Right atrium auricular region (tissue), 2 donors: ENCODE measurements at regions not wholly inside any gene's neighbourhood (a gene's known extent, or its start where the extent isn't known, plus 50 kb on each side); places are given as distances from the start of the nearest gene placed in this dataset.
"Not testable (repeated sequence)": the region's sequence is repeated elsewhere in the genome, so short reads cannot be mapped to it uniquely, and the experiment has no call there.

Source experiments
- DNase-seq: peaks from one replicate; pipeline ENCODE4 v3.0.0-alpha.2; 2019; ENCODE audit warnings: low spot score
- H3K27ac ChIP-seq, 2 donors: fragments of 200-600 bp; sonication (generic); 1 replicate in 1 of 2; 2 replicates in 1 of 2; pipeline ENCODE4 v1.5.1; 2016 to 2019
- H3K27me3 ChIP-seq, 2 donors: fragments of 200-600 bp; sonication (generic); one replicate each; pipeline versions ENCODE4 v1.5.1 to v1.6.0; 2017 to 2019
- H3K36me3 ChIP-seq: fragments of 200-600 bp; sonication (generic); one replicate; pipeline ENCODE4 v1.5.1; 2016
- H3K4me1 ChIP-seq, 2 donors: fragments of 200-600 bp; sonication (generic); one replicate each; pipeline versions ENCODE4 v1.5.1 to v1.6.0; 2017 to 2019
- H3K4me3 ChIP-seq, 2 donors: fragments of 200-600 bp; sonication (generic); 1 replicate in 1 of 2; 2 replicates in 1 of 2; pipeline ENCODE4 v1.5.1; 2017 to 2019; ENCODE audit warnings: mild to moderate bottlenecking in 1 of 2, moderate library complexity in 1 of 2
- H3K9me3 ChIP-seq, 2 donors: fragments of 200-600 bp; sonication (generic); one replicate each; pipeline ENCODE4 v1.5.1; 2019
- TF ChIP-seq, protein P1 (sequence below), 2 donors: fragments of 200-600 bp; sonication (generic); IDR thresholded peaks; one replicate each; pipeline ENCODE4 v1.5.1; 2019; ENCODE audit warnings: antibody characterized with exemption in 2 of 2

DNA sequence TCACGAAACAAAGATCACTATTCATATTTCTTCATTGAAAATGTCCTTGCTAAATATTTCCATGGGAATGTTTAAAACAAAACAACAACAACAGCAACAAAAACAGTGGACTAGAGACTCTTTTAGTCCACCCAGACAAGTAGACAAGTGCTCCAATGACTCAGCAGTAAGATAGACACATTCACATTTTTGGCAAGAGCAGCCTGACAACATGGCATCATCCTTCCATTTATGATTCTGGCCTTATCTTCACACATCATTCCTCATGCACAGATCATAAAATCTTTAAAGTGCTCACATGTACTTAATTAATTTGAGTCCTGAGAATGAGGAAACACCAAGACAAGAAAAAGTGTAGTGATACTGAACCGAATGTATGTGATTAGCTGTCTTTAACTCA, 132.6 kb upstream of the PDE4D start:
- H3K9me3 ChIP-seq, result no peaks in the 10 kb centered on the region
- no peak for DNase-seq
- TF ChIP-seq, protein P1, sequence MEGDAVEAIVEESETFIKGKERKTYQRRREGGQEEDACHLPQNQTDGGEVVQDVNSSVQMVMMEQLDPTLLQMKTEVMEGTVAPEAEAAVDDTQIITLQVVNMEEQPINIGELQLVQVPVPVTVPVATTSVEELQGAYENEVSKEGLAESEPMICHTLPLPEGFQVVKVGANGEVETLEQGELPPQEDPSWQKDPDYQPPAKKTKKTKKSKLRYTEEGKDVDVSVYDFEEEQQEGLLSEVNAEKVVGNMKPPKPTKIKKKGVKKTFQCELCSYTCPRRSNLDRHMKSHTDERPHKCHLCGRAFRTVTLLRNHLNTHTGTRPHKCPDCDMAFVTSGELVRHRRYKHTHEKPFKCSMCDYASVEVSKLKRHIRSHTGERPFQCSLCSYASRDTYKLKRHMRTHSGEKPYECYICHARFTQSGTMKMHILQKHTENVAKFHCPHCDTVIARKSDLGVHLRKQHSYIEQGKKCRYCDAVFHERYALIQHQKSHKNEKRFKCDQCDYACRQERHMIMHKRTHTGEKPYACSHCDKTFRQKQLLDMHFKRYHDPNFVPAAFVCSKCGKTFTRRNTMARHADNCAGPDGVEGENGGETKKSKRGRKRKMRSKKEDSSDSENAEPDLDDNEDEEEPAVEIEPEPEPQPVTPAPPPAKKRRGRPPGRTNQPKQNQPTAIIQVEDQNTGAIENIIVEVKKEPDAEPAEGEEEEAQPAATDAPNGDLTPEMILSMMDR (IDR thresholded peaks at IDR 0.05), result no peak
- H3K27ac ChIP-seq, result no peak overlapping the region
- H3K4me3 ChIP-seq, result no peak overlapping the region
- H3K36me3 ChIP-seq, result no peaks in the 10 kb centered on the region
- H3K4me1 ChIP-seq, result no peaks in the 10 kb centered on the region
- H3K27me3 ChIP-seq, result no peaks in the 10 kb centered on the region

DNA sequence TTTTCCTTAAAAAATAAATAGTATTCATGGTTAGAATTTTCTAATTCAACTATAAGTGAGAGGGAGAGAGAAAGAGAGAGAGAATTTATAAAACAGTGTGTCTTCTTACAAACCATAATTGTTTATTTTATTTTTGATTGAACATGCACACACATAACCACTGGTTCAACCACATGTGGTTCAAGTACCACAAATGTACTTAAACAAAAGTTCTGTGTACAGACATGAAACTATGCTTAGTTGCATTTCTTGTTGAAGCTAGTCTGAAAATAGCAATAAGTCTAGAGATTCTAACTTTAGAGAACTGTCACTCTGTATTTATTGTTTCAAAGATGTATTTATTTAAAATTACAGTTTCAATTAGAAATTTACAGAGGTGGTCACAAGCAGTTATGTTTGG, 130.6 kb upstream of the PDE4D start:
- Histone ChIP-seq H3K27me3 (no peaks in the 10 kb centered on the region), H3K4me3 (no peak overlapping the region), H3K4me1 (no peaks in the 10 kb centered on the region), H3K36me3 (no peaks in the 10 kb centered on the region), H3K27ac (no peak overlapping the region), H3K9me3 (no peaks in the 10 kb centered on the region)
- TF ChIP-seq, protein P1 (IDR thresholded peaks at IDR 0.05), result no peak
- no peak for DNase-seq

DNA sequence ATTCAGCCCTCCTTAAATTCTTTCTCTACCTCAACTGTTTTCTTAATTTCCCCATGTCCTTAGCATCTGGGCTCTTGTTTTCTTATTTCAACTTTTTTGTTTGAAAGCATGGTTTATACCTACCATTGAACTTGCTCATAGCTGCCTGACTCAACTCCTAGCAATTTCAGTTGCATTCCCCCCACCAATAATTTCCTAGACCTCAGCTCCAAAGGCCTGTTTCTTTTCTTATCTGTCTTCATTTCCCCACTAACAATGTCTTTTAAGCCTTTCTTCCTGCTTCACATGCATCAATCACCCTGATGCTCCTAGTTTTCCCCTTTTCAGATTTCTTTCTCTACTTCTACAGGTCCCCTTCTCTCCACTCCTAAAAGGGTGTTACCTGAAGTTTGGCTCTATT, 129.7 kb upstream of the PDE4D start:
- Histone ChIP-seq H3K36me3 (no peaks in the 10 kb centered on the region), H3K4me3 (no peak overlapping the region), H3K27me3 (no peaks in the 10 kb centered on the region), H3K9me3 (no peaks in the 10 kb centered on the region), H3K27ac (no peak overlapping the region), H3K4me1 (no peaks in the 10 kb centered on the region)
- TF ChIP-seq, protein P1 (IDR thresholded peaks at IDR 0.05), result no peak
- no peak for DNase-seq

DNA sequence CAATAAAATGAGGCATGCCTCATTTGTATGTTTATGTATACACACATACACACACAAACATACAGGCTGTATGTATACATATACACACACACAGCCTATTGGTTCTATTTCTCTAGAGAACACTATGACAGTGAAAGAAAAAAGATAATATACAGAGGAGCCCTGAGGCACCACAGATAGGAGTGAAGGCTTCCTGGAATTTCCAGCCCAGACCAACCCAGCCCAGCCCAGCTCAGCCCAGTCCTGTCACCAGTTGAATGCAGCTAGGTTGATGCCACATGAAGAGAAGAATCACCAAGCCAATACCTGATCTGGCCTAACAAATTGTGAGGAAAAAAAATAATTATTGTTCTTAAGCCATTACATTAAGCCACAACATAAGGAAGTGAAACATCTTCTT, 126.9 kb upstream of the PDE4D start:
- DNase-seq, result no peak
- peaks cover 0 to 4% of the 10 kb centered on the region in 2 donors for H3K9me3 ChIP-seq
- H3K27ac ChIP-seq, result no peak overlapping the region
- TF ChIP-seq, protein P1 (IDR thresholded peaks at IDR 0.05), result no peak
- no peaks in the 10 kb centered on the region for H3K27me3 ChIP-seq
- H3K4me1 ChIP-seq, result no peaks in the 10 kb centered on the region
- no peaks in the 10 kb centered on the region for H3K36me3 ChIP-seq
- no peak overlapping the region for H3K4me3 ChIP-seq

DNA sequence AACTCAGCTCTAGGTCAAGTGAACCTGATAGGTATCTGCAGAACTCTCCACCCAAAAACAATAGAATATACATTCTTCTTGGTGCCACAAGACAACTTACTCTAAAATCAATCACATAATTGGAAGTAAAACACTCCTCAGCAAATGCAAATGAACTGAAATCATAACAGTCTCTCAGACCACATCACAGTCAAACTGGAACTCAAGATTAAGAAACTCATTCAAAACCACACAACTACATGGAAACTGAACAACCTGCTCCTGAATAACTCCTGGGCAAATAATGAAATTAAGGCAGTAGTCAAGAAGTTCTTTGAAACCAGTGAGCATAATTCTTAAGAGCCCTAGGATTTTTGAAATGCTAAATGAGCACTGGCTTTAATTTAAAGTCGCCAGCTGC, 125.4 kb upstream of the PDE4D start:
- not testable (repeated sequence) for H3K27ac ChIP-seq, H3K36me3 ChIP-seq, H3K27me3 ChIP-seq, H3K9me3 ChIP-seq, DNase-seq, H3K4me3 ChIP-seq, H3K4me1 ChIP-seq

DNA sequence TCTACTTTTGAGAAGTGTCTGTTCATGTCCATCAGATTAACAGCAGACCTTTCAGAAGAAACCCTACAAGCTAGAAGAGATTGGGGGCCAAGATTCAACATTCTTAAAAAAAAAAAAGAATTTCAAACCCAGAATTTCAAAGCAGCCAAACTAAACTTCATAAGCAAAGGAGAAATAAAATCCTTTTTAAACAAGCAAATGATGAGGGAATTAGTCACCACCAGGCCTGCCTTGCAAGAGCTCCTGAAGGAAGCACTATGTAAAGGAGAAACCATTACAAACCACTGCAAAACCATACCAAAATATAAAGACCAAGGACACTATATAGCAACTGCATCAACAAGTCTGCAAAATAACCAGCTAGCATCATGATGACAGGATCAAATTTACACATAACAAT, 124.6 kb upstream of the PDE4D start:
- H3K4me1 ChIP-seq, result no peaks in the 10 kb centered on the region
- TF ChIP-seq, protein P1 (IDR thresholded peaks at IDR 0.05), result no peak
- peaks cover 0 to 4% of the 10 kb centered on the region in 2 donors for H3K9me3 ChIP-seq
- H3K27me3 ChIP-seq, result no peaks in the 10 kb centered on the region
- H3K4me3 ChIP-seq, result no peak overlapping the region
- no peak for DNase-seq
- no peak overlapping the region for H3K27ac ChIP-seq
- no peaks in the 10 kb centered on the region for H3K36me3 ChIP-seq
